Natural killer cell (primary cell): ENCODE measurements at regions not wholly inside any gene's neighbourhood (a gene's known extent, or its start where the extent isn't known, plus 50 kb on each side); places are given as distances from the start of the nearest gene placed in this dataset.

Experiments
- ATAC-seq, 3 donors: fragments of 150-1000 bp in 2 of 3; fragments of 200-7000 bp in 1 of 3; cut with Tn5 transposase; 1 replicate in 1 of 3; 2 replicates in 2 of 3; pipeline ENCODE4 v1.10.0; 2021; ENCODE audit warnings: mild to moderate bottlenecking in 2 of 3, moderate library complexity in 2 of 3
- DNase-seq, 2 donors: peaks; one replicate each; pipeline versions ENCODE4 v3.0.0 to v3.0.0-alpha.2; 2013 to 2021; ENCODE audit warnings: mixed read lengths in 1 of 2
- H3K27ac ChIP-seq: one replicate; pipeline ENCODE4 v1.5.1; 2013; ENCODE audit warnings: mild to moderate bottlenecking, low read length
- H3K27me3 ChIP-seq: one replicate; pipeline ENCODE4 v1.6.1; 2013; ENCODE audit warnings: low read length; ENCODE audit not compliant: control insufficient read depth, insufficient read depth
- H3K36me3 ChIP-seq: one replicate; pipeline ENCODE4 v1.6.1; 2013; ENCODE audit warnings: low read length; ENCODE audit not compliant: control insufficient read depth, insufficient read depth
- H3K4me1 ChIP-seq: one replicate; pipeline ENCODE4 v1.6.1; 2013; ENCODE audit warnings: low read length; ENCODE audit not compliant: control insufficient read depth, insufficient read depth
- H3K4me3 ChIP-seq: one replicate; pipeline ENCODE4 v1.5.1; 2013; ENCODE audit warnings: low read length
- H3K9me3 ChIP-seq: one replicate; pipeline ENCODE4 v1.6.1; 2013; ENCODE audit warnings: low read length; ENCODE audit not compliant: control insufficient read depth, insufficient read depth
- H3K27ac Mint-ChIP-seq, 2 donors: one replicate each; pipeline ENCODE4 v1.8.0; 2022; ENCODE audit warnings: mild to moderate bottlenecking in 2 of 2, mixed read lengths in 2 of 2, moderate library complexity in 1 of 2
- H3K27me3 Mint-ChIP-seq, 2 donors: one replicate each; pipeline ENCODE4 v1.8.0; 2022; ENCODE audit warnings: low read depth in 2 of 2, mixed read lengths in 2 of 2
- H3K36me3 Mint-ChIP-seq: one replicate; pipeline ENCODE4 v1.8.0; 2022; ENCODE audit warnings: mixed read lengths
- H3K4me1 Mint-ChIP-seq, 2 donors: one replicate each; pipeline ENCODE4 v1.8.0; 2022; ENCODE audit warnings: mixed read lengths in 2 of 2
- H3K4me3 Mint-ChIP-seq: one replicate; pipeline ENCODE4 v1.8.0; 2022; ENCODE audit warnings: mild to moderate bottlenecking, moderate library complexity, mixed read lengths
- H3K9me3 Mint-ChIP-seq, 2 donors: one replicate each; pipeline ENCODE4 v1.8.0; 2022; ENCODE audit warnings: mixed read lengths in 2 of 2
- WGBS: methylation state at CpG from one replicate; pipeline ENCODE4 v1.1.7; 2013; ENCODE audit warnings: missing lambda C conversion rate; ENCODE audit not compliant: insufficient coverage; 5-methylcytosine and 5-hydroxymethylcytosine counted together
- intact Hi-C: fragments of 100-400 bp; cut with micrococcal nuclease; formaldehyde crosslinking; loops from one replicate; pipeline ENCODE4 v1.14.2; 2022
- TF ChIP-seq, protein P1 (sequence below): fragments of 200-600 bp; IDR thresholded peaks from one replicate; pipeline ENCODE4 v1.8.0; 2022; ENCODE audit warnings: antibody characterized with exemption

DNA sequence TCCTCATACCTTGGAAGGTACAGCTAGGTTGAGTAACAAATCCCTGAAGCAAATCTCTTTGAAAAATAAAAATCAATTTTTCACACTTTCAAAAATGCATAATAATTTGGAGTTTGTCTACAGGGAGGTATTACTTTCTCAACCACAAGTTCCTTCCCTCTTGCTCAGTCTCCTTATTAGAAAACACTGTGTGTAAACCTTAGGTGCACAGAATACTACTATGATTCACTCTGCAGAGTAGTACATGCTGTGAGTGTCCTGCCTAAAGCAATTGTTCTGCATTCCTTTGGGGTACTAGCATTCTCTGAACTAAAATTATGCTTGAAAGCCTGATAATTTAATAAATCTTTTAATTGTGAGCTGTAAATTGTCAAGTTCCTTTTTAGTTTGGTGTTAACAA lies 115.9 kb upstream of the EPHA3 start:
- ATAC-seq (no peak), DNase-seq (no peak)
- Histone ChIP-seq H3K27me3 (no peaks in the 10 kb centered on the region), H3K27ac (no peak overlapping the region), H3K36me3 (no peaks in the 10 kb centered on the region), H3K4me3 (no peak overlapping the region), H3K9me3 (no peaks in the 10 kb centered on the region), H3K4me1 (no peaks in the 10 kb centered on the region)
- Mint-ChIP-seq H3K4me3 (no peak overlapping the region), H3K27me3 (no peaks in the 10 kb centered on the region), H3K4me1 (no peaks in the 10 kb centered on the region), H3K9me3 (peaks cover 7 to 12% of the 10 kb centered on the region in 2 donors), H3K36me3 (no peaks in the 10 kb centered on the region), H3K27ac (no peak overlapping the region)
- TF ChIP-seq, protein P1, sequence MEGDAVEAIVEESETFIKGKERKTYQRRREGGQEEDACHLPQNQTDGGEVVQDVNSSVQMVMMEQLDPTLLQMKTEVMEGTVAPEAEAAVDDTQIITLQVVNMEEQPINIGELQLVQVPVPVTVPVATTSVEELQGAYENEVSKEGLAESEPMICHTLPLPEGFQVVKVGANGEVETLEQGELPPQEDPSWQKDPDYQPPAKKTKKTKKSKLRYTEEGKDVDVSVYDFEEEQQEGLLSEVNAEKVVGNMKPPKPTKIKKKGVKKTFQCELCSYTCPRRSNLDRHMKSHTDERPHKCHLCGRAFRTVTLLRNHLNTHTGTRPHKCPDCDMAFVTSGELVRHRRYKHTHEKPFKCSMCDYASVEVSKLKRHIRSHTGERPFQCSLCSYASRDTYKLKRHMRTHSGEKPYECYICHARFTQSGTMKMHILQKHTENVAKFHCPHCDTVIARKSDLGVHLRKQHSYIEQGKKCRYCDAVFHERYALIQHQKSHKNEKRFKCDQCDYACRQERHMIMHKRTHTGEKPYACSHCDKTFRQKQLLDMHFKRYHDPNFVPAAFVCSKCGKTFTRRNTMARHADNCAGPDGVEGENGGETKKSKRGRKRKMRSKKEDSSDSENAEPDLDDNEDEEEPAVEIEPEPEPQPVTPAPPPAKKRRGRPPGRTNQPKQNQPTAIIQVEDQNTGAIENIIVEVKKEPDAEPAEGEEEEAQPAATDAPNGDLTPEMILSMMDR = no peak
- intact Hi-C loops = no loop called here

DNA sequence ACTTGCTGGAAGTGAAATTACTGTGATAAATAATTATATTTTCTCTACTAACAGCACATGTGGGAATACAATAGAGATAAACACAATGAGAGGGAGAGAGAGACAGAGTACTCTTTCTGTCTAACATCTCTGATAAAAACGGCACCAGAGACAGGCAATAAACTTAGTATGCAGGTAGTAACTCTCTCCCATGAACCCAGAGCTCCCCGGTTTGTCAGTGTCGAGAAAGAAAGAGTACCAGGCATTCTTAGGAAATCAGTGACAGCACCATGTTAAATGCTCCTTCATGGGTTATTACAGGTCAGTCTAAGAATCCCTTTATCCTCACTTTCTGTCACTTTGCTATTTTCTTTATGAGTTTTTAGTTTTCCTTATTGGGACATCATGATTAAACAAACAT lies 110.7 kb upstream of the EPHA3 start:
- Histone ChIP-seq H3K9me3 (no peaks in the 10 kb centered on the region), H3K36me3 (no peaks in the 10 kb centered on the region), H3K27ac (no peak overlapping the region), H3K4me1 (no peaks in the 10 kb centered on the region), H3K4me3 (no peak overlapping the region), H3K27me3 (no peaks in the 10 kb centered on the region)
- ATAC-seq = no peak
- DNase-seq = no peak
- Mint-ChIP-seq H3K4me3 (no peak overlapping the region), H3K36me3 (no peaks in the 10 kb centered on the region), H3K27ac (no peak overlapping the region), H3K4me1 (no peaks in the 10 kb centered on the region), H3K9me3 (peaks cover 16 to 17% of the 10 kb centered on the region in 2 donors), H3K27me3 (no peaks in the 10 kb centered on the region)
- intact Hi-C loops = no loop called here
- 75% methylated on average over 3 of the region's 3 CpGs for WGBS
- TF ChIP-seq, protein P1 = no peak

DNA sequence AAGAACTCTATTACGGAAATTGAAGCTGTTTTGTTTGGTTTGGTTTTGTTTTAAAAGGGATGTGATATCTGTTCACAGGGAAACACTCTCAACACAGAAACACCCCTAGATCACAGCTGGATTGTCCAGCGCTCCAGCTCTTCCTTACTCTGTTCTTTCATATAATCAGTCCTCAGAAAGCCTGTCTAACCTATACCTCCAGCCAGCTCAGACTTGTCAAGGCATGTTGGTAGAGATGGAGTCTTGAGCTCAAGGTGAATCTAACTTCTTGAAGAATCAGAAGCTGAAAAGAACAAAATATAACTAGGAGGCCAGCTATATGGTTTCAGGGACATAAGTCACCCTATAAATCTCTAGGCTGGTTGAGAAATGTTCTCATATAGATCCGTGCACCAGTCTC lies 110.2 kb upstream of the EPHA3 start:
- Histone ChIP-seq H3K27me3 (no peaks in the 10 kb centered on the region), H3K4me3 (no peak overlapping the region), H3K4me1 (no peaks in the 10 kb centered on the region), H3K9me3 (no peaks in the 10 kb centered on the region), H3K27ac (no peak overlapping the region), H3K36me3 (no peaks in the 10 kb centered on the region)
- Mint-ChIP-seq H3K36me3 (no peaks in the 10 kb centered on the region), H3K9me3 (peaks cover 16 to 19% of the 10 kb centered on the region in 2 donors), H3K27me3 (no peaks in the 10 kb centered on the region), H3K4me1 (no peaks in the 10 kb centered on the region), H3K4me3 (no peak overlapping the region), H3K27ac (no peak overlapping the region)
- WGBS = 82% methylated on average over 1 of the region's 3 CpGs
- intact Hi-C loops = no loop called here
- ATAC-seq = no peak
- no peak for DNase-seq
- TF ChIP-seq, protein P1 = no peak

DNA sequence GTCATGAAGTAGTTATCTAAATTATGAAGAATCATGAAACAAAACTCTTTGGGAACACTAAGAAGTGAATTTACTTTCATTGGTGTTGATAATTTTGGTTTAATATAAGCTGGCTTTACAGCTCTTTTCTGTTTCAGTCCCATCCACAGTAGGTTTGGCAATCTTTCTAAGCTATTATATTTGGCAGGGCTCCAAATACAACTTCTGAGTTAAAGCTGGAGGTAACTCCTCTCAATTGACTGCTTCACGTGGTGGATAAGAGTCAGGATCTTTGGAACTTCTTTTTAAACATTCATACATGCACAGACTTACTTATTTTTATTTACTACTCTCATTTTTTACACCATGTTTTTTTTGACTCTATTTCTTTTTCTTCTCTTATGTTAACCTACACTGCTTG lies 106.5 kb upstream of the EPHA3 start:
- ATAC-seq (no peak), DNase-seq (no peak)
- intact Hi-C loops = no loop called here
- Histone ChIP-seq H3K9me3 (no peaks in the 10 kb centered on the region), H3K36me3 (no peaks in the 10 kb centered on the region), H3K4me3 (no peak overlapping the region), H3K27me3 (no peaks in the 10 kb centered on the region), H3K4me1 (no peaks in the 10 kb centered on the region), H3K27ac (no peak overlapping the region)
- TF ChIP-seq, protein P1 = no peak
- Mint-ChIP-seq H3K4me3 (no peak overlapping the region), H3K27me3 (no peaks in the 10 kb centered on the region), H3K9me3 (peaks cover 16 to 21% of the 10 kb centered on the region in 2 donors), H3K27ac (no peak overlapping the region), H3K36me3 (peaks cover 5% of the 10 kb centered on the region), H3K4me1 (no peaks in the 10 kb centered on the region)
- WGBS = 91% methylated on average over 1 of the region's 1 CpG
